ENCODE measurements at regions not wholly inside any gene's neighbourhood (a gene's known extent, or its start where the extent isn't known, plus 50 kb on each side); places are given as distances from the start of the nearest gene placed in this dataset.

DNA sequence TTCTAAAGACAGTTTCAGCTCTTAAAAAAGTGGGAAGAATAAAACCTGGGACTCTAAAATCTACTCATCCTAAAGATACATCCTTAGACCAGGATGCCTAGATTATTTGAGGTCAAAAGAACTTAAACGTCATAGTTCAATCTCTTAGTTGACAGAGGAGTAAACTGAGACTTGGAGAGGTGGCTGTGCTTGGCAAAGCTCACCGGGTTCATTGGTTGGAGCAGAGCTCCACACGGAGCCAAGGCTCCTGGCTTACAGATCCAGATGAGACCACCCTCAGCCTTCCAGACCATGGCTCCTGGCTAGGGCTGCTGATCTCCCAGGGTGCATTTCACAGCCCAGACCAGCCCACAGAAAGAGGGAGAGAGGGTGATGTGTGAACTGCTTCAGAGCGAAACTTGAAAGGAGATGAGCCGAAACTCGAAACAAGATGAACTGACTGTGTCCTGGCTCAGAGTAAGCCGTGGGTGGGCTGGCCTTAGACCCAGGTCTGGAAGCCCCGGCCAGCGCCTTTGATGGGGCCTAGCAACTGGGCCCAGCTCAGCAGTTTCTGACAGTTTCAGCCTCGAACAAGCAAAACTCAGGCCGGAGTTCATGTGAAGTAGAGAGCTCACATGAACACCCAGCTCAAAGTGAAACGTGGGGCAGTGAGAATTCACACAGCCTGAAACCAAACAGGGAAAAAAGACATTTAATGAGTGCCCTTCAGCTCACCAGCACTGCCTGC lies 1044.8 kb downstream of the BCL11B start:
- DNase-seq (ENCODE audit: low read depth in 2 of 3, low spot score in 2 of 3) = no peak

DNA sequence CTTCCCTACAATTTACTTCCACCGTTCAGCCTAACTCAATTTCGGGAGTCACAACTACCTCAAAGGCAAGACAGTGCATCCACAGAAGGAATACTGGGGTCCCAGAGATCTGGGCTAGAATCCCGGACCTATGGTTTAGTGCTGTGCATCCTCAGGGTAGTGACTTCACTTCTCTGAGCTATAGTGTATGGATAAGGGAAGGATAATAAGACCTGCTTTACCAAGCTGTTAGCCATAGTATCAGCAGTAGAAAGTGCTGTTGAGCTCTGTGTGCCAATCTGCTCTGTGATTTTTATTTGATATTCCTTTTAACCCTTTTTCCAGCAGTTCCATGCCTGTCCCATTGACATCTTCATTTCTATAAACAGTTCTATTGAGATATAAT lies 1044.3 kb downstream of the BCL11B start:
- no peak for DNase-seq (ENCODE audit: low read depth in 2 of 3, low spot score in 2 of 3)

DNA sequence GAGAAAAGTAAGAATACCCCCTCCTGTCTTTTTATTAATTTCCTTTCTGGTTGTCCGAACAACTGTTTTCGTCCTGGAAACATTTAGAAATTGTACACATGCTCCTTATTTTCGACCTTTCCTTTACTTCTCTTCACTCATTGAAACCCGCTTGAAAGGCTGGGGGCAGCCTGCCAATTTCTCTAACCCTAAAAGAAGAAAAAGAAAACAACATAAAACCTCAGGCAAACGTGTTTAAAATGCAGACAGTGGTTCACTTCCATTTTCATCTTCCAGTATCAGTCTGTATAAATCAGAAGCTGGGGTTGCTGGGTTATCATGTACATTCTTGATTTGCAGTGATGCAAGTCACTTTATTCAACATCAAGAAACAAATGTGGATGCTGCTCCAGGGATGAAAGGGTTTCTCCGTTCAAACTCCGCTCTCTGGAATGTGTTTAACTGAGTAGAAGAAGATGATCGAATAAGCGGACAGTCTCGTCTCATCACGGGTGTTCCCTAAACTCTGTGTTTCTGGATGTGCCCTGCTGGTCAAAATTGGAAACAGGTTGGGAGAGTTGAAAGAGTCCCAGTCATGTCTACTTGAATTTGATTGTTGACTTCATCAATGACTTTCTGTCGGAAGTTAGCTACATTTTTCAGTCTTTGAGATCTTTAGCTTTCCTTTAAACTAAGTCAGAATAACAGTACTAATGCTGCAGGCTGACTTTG lies 1042.2 kb downstream of the BCL11B start:
- no peak for DNase-seq (ENCODE audit: low read depth in 2 of 3, low spot score in 2 of 3)

DNA sequence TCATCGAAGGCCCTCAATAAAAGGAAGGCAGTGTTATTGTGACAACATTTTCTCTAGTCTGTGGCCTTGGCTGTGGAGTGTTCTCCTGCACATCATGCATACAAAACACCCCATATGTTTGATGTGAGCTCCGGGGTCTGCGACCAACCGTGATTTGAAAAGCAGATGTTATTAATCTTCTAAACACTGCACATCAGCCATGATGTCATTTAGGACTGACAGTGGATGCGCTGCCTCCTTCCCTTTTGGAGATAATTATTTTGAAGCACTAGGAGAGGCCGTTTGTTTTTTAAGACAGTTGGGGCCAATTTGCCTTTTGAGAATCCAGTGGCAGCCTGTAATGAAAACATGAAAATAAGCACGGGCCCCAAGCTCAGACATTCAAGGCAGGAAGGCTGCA lies 1041.6 kb downstream of the BCL11B start:
- no peak for DNase-seq (ENCODE audit: low read depth in 2 of 3, low spot score in 2 of 3)

DNA sequence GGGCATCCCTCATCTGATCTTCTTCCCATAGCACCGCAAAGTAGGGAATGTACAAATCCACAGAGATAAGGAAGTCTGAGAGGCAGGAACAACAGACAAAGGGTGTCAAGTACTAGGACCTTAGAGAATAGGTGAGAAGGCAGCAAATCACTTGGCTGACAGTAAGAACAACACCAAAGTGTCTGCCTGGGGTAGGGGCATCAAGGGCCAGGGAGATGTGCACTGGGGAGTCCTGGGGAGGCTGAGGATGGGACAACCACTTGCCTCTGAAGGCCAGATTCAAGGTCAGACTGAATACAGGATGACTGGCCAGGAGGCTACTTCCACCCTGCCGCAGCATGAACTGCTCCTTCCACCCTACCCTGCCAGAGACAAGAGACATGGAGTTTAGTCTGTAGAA lies 1040.8 kb downstream of the BCL11B start:
- no peak for DNase-seq (ENCODE audit: low read depth in 2 of 3, low spot score in 2 of 3)

DNA sequence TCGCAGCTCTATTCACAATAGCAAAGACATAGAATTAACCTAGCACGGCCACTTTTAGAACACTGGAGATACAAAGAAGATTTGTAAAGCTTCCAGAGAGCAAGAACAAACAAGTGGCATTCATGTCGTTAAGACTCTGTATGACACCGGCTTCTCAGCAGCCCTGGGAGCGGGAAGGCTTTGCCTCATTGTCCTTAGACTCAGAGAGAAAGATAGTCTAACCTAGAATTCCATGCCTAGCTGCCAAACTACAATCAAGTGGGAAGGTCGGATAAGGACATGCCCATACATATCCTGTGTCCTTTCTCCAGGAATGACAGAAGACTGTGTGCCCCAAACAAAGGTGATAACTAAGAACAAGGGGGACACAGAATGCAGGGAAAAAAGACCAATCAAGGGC lies 1038.3 kb downstream of the BCL11B start:
- no peak for DNase-seq (ENCODE audit: low read depth in 2 of 3, low spot score in 2 of 3)

DNA sequence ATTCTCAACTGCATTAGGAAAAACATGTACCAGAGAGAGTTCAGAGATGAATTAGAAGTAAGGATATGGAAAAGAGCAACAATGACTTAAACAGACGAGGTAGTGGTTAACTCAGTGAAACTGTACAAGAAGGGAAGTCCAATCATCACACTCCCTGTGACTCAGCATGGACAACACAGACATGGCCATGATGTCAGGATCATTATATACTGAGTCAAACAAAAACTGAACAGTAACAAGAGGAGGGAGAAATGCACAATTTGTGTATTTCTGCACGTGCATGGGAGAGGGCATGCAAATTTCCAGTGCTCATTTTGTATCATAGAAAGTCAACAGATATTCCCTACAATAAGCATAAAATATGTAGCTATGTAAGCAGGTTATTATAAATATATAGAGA lies 1037.8 kb downstream of the BCL11B start:
- no peak for DNase-seq (ENCODE audit: low read depth in 2 of 3, low spot score in 2 of 3)

DNA sequence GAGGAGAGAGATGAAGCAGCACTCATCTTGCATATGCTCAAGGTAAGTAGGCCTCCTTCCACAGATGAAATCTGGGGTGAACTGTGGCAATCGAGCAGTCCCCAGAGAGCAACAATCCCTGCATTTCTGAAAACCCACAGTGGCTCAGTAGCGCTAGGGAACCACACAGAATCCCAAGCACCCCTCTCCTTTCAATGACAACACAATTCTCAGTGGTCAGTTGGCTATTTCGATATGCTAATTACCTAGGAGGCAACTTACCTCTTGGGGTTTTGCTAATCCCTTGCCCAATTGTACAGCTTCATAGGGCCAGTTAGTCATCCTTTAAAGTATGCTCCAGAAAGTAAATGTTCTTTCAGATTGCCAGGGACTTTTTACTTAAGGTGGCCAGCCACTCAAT lies 1035.7 kb downstream of the BCL11B start:
- no peak for DNase-seq (ENCODE audit: low read depth in 2 of 3, low spot score in 2 of 3)

DNA sequence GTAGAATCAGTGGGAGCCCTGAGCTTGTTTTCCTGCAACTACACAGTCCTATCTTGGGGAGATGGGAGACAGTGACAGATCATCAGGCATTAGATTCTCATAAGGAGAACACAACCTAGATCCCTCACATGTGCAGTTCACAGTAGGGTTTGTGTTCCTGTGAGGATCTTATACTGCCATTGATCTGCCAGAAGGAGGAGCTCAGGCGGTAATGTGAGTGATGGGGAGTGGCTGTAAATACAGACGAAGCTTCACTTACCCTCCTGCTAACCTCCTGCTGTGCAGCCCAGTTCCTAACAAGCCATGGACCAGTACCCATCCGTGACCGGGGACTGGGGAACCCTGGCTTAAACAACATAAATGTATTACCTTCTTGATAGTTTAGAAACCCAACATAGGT lies 1034.1 kb downstream of the BCL11B start:
- no peak for DNase-seq (ENCODE audit: low read depth in 2 of 3, low spot score in 2 of 3)

DNA sequence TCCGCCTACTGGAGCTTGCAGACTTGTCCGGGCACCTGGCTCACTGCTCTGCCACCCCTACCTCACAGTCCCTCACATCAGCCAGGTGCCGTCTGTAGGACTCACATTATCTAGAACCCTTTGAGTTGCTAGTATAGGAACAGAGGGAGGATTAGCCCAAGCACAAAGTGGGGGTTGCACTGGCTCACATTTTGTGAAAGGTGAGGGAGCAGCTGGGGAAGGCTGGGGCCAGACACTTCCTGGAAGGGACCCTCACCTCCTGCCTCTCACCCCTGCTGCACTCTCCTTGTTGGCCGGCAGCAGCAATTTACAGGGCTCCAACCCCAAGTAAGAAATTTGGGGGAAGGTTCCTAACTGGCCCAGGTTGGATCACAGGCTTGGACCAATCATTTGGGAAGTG lies 1031.6 kb downstream of the BCL11B start:
- DNase-seq (ENCODE audit: low read depth in 2 of 3, low spot score in 2 of 3) = no peak

DNA sequence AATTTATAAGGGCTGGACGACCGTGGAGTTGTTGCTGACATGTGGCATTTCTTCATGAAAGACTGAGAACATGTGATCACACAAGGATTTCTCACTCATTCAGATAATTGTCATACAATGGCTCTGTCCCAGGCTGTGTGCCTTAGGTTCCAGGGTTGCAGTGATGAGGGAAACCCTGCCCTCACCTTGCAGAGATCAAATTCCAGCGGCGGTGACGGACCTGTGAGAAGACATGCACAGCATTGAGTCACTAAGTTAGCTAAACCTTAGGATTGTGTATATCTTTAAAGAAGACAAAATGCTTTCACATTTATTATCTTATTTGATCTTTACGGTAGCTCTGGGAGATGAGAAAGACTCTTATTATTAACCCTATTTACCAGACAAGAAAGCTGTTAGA lies 1029.1 kb downstream of the BCL11B start:
- no peak for DNase-seq (ENCODE audit: low read depth in 2 of 3, low spot score in 2 of 3)

DNA sequence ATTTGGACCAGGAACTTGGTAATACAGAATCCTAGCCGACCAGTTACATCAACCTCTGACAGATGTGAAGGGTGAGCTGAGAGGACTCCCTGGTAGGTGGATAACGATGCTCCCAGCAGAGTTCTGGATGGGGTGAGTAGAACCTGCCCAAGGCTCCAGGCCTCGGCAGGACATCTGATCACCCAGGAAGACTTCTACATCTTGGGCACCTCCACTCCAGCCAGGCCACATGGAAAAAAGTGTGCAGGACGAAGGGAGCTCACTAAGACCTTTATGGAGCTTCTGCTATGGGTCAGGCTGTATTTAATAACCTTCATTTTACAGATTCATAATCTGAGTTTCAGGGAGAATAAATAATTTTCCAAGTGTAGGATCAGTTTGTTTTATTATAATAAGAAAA lies 1028.7 kb downstream of the BCL11B start:
- DNase-seq (ENCODE audit: low read depth in 2 of 3, low spot score in 2 of 3) = no peak

DNA sequence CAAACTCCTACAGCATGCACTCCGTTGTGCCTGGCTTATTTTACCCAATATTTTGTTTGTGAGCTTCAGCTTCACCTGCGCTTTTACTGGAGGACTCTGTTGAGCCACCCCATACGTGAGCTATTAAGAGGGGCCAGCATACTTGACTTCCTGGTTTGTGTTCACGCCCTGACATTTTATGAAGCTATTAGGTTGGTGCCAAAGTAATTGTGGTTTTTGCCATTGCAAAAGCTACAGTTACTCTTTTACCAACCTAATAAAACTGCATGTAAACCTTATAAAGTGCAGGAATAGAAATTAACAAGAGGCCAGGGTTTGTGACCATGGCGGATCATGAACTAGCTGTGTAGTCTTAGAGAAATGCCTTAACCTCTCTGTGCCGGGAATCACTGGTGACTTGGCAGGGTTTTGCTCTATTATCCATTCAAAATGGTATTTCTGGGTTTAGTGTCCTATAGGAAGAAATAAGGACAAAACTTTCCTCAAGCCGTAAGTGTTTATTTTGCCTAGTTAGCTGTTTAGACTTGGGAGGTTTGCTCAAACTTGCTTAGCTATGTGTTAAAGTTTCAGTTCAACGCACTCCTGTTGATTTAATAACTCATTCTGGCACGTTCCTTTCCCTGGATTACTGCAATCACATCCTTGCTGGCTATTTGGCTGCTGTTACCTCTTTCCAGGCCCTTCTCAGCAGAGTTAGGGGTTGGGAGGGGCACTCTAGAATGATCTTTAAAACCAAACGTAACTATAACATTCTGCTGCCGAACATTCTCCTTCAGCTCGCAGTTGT lies 1027.6 kb downstream of the BCL11B start:
- no peak for DNase-seq (ENCODE audit: low read depth in 2 of 3, low spot score in 2 of 3)

DNA sequence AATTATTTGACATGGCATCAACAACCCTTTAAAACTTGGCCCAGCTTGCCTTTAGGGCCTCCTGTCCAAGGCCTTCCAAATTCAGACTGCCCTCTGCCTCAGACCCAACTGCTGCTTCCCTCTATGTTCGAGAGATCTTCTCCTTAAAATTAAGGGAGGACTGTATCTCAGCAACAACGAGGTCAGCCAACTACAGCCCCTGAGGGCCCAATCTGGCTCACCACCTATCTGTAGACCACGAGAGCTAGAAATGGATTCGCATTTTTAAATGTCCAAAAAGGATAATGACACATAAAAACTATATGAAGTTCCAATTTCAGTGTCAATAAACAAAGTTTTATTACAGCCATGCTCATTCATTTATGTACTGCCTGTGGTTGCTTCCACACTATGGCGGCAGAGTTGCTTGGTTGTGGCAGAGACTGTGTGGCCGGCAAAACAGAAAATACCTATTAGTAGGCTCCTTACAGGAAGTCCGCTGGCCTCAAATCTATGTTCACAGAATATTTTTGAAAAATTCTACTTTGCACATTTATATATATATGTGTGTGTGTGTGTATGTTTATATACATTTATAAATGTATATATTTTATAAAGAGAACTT lies 1026.9 kb downstream of the BCL11B start:
- no peak for DNase-seq (ENCODE audit: low read depth in 2 of 3, low spot score in 2 of 3)

DNA sequence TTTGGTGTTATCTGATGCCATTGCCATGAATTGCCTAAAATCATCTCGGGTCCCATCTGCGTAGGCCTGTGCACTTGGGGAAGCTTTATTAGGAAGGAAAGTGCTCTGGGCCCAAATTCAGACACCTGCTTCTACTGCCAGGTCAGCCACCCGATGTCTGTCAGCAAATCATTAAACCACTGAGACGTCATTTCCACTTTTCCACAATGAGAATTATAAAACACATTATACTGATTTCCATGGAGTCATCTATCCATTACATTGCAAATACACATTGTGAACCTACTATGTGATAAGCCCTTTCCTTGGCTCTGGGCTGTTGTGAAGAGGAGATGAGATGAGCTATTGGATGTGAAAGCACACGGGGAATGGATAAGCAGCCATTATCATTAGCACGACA lies 1022.9 kb downstream of the BCL11B start:
- no peak for DNase-seq (ENCODE audit: low read depth in 2 of 3, low spot score in 2 of 3)

DNA sequence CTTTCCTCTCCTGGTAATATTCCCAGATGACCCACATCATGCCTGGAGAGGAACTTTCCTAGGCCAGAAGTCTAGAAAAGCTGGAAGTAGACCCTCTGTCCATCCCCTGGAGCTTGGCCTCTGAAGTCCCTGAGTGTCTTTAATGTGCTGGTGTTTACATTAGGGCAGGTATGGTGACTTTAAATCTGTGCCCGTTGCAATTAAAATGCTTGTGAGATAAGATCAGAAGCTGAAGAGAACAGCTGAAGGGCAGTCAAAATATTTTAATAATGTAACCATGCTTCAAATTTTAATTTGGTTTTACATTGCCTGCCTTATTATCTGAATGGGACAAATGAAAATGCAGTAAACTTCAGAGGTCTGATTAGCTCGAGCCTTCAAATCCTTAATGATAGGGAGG lies 1022.5 kb downstream of the BCL11B start:
- DNase-seq (ENCODE audit: low read depth in 2 of 3, low spot score in 2 of 3) = no peak

DNA sequence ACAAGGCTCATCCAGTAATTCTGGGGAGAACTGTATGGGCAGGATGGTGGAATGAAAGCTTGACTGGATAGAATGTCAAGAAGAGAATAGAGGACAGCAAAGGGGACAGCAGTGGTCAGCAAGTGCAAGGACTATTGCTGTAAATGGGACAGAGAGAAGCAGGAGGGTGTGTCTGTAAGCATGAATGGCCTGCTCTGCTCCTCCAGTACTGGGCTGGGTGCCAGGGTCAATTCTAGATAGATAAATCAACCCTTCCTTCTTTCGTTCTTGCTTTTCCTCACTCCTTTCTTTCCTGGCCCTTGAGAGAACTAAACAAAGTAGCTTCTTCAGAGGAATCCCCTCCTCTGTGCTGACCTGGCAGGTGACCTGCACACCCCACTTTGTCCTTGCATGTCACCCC lies 1019.2 kb downstream of the BCL11B start:
- DNase-seq (ENCODE audit: low read depth in 2 of 3, low spot score in 2 of 3) = no peak

DNA sequence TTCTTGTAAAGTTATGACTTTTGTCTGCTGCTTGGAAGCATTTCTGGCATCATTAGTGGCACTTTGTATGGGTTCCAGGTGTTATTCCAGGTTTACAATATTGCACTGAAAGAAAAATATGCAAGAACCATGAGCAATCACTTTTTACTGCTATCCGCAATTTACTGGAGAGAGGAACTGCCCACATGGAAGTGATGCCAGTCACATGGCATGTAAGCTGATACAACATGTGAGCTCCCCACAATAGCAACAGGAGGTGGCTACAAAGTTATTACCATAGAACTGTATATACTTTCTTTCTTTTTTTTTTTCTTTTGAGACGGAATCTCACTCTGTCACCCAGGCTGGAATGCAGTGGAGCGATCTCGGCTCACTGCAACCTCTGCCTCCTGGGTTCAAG lies 1012.1 kb downstream of the BCL11B start:
- no peak for DNase-seq (ENCODE audit: low read depth in 2 of 3, low spot score in 2 of 3)

DNA sequence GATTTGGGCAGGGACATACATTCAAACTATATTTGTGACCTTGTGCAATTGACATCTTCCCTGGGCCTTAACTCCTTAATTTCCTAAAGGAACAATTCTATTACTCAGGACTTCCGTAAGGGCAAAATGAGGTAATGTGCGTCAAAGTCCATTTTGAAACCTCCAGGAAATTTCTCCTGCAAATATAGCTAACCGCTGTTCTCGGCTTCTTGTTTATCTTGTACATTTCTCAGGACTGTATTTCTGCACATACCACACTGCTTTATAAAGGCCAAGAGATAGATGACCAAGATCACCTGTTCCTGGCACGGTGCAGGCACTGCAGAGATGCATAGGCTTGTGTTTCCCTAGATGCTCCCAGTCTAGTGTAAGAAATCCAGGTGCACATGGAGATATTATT lies 1009.4 kb downstream of the BCL11B start:
- no peak for DNase-seq (ENCODE audit: low read depth in 2 of 3, low spot score in 2 of 3)

DNA sequence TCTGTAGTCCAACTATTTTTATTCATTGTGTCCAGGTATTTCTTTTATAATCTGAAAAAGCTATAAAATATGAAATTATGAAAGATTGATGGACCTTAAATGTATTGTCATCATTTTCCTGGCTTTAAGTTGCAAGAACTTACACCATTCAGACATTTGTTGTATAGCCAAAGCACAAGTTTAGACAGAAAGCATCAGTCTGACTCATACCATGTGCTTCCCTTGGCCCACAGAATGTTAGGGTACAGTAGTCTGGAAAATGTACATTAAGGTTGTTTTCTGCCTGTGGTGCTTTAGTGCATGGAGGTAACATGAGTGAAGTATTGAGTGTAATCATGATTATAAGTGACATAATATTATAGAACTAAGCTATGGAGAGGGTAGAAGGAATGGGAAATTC lies 1002.5 kb downstream of the BCL11B start:
- no peak for DNase-seq (ENCODE audit: low read depth in 2 of 3, low spot score in 2 of 3)

DNA sequence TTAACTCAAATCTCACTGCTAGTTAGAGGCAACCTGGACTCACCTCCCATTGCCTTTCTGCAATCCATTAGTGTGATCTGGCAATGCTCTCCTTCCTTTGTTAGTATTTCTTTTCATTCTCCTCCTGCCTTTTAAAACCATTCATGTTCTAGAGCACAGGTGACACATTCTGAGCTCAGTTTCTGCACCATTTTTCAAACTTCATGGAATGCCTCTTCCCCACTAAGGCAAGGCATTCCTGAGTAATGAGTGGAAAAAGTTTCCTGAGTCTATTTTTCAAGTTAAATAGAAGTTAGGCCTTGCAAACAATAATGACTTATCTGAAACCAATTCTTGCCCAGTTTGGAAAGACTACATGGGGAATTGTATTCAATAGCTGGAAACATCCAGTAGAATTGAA lies 1001.8 kb downstream of the BCL11B start:
- DNase-seq (ENCODE audit: low read depth in 2 of 3, low spot score in 2 of 3) = no peak

DNA sequence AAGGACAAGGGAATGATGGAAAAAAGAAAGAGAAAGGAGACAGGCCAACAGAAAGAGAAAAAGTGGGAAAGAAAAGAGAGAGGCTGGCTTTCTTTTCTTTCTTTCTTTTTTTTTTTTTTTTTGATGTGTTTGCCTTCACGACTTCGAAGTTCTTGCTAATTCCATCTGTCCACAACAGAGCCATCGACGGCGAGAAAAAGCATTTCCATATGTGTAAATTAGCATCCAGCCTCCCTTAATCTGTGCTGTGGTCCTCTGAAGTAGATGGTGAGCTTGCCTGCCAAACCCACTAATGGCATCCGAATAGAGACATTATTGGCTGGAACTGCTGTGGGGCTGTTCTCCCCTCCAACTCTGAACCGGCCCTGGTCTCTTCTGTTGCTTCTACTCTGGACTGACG lies 997.4 kb downstream of the BCL11B start:
- no peak for DNase-seq (ENCODE audit: low read depth in 2 of 3, low spot score in 2 of 3)

Measured in hematopoietic multipotent progenitor cell (in vitro differentiated cells).